ENCODE measurements at regions not wholly inside any gene's neighbourhood (a gene's known extent, or its start where the extent isn't known, plus 50 kb on each side); places are given as distances from the start of the nearest gene placed in this dataset.

DNA sequence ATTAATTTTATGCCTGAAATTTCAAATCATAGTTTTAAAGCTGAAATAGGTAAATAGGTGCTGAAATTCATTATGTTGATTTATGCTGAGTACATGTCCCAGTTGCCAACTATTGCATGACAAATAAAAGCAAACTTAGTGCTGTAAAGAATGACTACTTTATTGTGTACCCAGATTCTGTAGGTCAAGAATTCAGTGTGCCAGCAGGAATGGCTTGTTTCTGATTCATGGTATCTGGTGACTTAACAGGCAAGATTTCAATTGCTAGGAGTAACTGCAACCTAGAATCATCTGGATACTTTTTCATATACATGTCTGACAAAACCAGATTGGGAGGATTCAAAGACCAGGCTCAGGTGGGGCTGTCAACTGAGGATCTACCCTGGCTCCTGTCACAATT is 678.4 kb upstream of the ADAMTS5 start:
- DNase-seq (ENCODE audit: low spot score) (no peak), ATAC-seq (no peak)
- Mint-ChIP-seq H3K4me3 (no peak overlapping the region), H3K9me3 (peaks cover 24% of the 10 kb centered on the region), H3K27ac (no peak overlapping the region), H3K36me3 (no peaks in the 10 kb centered on the region), H3K27me3 (ENCODE audit: low read depth) (no peaks in the 10 kb centered on the region), H3K4me1 (no peaks in the 10 kb centered on the region; the same call in 1 of the 2 replicates)
- no peak for TF ChIP-seq SMAD3 (CRISPR knock-in tag; IDR thresholded peaks at IDR 0.05; ENCODE audit: borderline replicate concordance)
- TF ChIP-seq, protein P1, sequence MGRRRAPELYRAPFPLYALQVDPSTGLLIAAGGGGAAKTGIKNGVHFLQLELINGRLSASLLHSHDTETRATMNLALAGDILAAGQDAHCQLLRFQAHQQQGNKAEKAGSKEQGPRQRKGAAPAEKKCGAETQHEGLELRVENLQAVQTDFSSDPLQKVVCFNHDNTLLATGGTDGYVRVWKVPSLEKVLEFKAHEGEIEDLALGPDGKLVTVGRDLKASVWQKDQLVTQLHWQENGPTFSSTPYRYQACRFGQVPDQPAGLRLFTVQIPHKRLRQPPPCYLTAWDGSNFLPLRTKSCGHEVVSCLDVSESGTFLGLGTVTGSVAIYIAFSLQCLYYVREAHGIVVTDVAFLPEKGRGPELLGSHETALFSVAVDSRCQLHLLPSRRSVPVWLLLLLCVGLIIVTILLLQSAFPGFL (CRISPR knock-in tag; IDR thresholded peaks at IDR 0.05; ENCODE audit: borderline replicate concordance): no peak
- TF ChIP-seq GRHL2 (CRISPR knock-in tag; IDR thresholded peaks at IDR 0.05; ENCODE audit: insufficient replicate concordance, severe bottlenecking): no peak
- no peak for TF ChIP-seq IRF2 (CRISPR knock-in tag; IDR thresholded peaks at IDR 0.05; ENCODE audit: borderline replicate concordance, low read depth)
- no peak for TF ChIP-seq SOX15 (CRISPR knock-in tag; IDR thresholded peaks at IDR 0.05)
- ChIA-PET CTCF (no interaction called here), POLR2A (no interaction called here)

DNA sequence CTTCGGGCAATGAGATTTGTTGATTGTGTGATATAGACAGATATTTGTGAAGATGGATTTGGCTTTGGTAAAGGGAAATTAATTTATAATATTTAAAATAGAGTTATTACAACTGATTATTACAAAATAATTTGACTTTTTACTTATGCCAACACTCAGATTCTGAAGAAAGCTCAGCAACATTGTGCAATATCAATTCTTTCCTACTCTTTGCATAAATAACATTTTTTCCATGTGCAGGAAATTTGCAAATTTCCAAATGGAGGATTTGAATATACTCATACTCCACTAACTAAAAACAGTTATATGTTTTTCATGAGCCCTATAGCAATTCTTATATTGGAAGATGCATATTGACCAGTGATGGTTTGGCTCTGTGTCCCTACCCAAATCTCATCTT is 676.4 kb upstream of the ADAMTS5 start:
- ChIA-PET CTCF (no interaction called here), POLR2A (no interaction called here)
- no peak overlapping the region for H3K4me3 Mint-ChIP-seq
- DNase-seq (ENCODE audit: low spot score) (no peak), ATAC-seq (no peak)
- no peaks in the 10 kb centered on the region; the same call in 1 of the 2 replicates for H3K4me1 Mint-ChIP-seq
- H3K36me3 Mint-ChIP-seq: no peaks in the 10 kb centered on the region
- H3K27ac Mint-ChIP-seq: no peak overlapping the region
- H3K9me3 Mint-ChIP-seq: peaks cover 15% of the 10 kb centered on the region
- no peaks in the 10 kb centered on the region for H3K27me3 Mint-ChIP-seq (ENCODE audit: low read depth)
- TF ChIP-seq, protein P2, sequence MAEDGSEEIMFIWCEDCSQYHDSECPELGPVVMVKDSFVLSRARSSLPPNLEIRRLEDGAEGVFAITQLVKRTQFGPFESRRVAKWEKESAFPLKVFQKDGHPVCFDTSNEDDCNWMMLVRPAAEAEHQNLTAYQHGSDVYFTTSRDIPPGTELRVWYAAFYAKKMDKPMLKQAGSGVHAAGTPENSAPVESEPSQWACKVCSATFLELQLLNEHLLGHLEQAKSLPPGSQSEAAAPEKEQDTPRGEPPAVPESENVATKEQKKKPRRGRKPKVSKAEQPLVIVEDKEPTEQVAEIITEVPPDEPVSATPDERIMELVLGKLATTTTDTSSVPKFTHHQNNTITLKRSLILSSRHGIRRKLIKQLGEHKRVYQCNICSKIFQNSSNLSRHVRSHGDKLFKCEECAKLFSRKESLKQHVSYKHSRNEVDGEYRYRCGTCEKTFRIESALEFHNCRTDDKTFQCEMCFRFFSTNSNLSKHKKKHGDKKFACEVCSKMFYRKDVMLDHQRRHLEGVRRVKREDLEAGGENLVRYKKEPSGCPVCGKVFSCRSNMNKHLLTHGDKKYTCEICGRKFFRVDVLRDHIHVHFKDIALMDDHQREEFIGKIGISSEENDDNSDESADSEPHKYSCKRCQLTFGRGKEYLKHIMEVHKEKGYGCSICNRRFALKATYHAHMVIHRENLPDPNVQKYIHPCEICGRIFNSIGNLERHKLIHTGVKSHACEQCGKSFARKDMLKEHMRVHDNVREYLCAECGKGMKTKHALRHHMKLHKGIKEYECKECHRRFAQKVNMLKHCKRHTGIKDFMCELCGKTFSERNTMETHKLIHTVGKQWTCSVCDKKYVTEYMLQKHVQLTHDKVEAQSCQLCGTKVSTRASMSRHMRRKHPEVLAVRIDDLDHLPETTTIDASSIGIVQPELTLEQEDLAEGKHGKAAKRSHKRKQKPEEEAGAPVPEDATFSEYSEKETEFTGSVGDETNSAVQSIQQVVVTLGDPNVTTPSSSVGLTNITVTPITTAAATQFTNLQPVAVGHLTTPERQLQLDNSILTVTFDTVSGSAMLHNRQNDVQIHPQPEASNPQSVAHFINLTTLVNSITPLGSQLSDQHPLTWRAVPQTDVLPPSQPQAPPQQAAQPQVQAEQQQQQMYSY (CRISPR knock-in tag; IDR thresholded peaks at IDR 0.05): no peak
- TF ChIP-seq NR1H2 (CRISPR knock-in tag; IDR thresholded peaks at IDR 0.05) (no peak), GABPB1 (CRISPR knock-in tag; IDR thresholded peaks at IDR 0.05) (no peak), RELA (CRISPR knock-in tag; IDR thresholded peaks at IDR 0.05; ENCODE audit: borderline replicate concordance) (no peak), SP1 (CRISPR knock-in tag; conservative IDR thresholded peaks at IDR 0.05) (no peak), NR2C2 (CRISPR knock-in tag; IDR thresholded peaks at IDR 0.05) (no peak), ZNF121 (CRISPR knock-in tag; IDR thresholded peaks at IDR 0.05) (no peak), CREM (CRISPR knock-in tag; IDR thresholded peaks at IDR 0.05) (no peak)
- TF ChIP-seq, protein P3, sequence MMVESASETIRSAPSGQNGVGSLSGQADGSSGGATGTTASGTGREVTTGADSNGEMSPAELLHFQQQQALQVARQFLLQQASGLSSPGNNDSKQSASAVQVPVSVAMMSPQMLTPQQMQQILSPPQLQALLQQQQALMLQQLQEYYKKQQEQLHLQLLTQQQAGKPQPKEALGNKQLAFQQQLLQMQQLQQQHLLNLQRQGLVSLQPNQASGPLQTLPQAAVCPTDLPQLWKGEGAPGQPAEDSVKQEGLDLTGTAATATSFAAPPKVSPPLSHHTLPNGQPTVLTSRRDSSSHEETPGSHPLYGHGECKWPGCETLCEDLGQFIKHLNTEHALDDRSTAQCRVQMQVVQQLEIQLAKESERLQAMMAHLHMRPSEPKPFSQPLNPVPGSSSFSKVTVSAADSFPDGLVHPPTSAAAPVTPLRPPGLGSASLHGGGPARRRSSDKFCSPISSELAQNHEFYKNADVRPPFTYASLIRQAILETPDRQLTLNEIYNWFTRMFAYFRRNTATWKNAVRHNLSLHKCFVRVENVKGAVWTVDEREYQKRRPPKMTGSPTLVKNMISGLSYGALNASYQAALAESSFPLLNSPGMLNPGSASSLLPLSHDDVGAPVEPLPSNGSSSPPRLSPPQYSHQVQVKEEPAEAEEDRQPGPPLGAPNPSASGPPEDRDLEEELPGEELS (CRISPR knock-in tag; IDR thresholded peaks at IDR 0.05): no peak
- TF ChIP-seq, protein P4, sequence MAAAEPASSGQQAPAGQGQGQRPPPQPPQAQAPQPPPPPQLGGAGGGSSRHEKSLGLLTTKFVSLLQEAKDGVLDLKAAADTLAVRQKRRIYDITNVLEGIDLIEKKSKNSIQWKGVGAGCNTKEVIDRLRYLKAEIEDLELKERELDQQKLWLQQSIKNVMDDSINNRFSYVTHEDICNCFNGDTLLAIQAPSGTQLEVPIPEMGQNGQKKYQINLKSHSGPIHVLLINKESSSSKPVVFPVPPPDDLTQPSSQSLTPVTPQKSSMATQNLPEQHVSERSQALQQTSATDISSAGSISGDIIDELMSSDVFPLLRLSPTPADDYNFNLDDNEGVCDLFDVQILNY (CRISPR knock-in tag; IDR thresholded peaks at IDR 0.05): no peak
- TF ChIP-seq, protein P5, sequence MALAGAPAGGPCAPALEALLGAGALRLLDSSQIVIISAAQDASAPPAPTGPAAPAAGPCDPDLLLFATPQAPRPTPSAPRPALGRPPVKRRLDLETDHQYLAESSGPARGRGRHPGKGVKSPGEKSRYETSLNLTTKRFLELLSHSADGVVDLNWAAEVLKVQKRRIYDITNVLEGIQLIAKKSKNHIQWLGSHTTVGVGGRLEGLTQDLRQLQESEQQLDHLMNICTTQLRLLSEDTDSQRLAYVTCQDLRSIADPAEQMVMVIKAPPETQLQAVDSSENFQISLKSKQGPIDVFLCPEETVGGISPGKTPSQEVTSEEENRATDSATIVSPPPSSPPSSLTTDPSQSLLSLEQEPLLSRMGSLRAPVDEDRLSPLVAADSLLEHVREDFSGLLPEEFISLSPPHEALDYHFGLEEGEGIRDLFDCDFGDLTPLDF (CRISPR knock-in tag; IDR thresholded peaks at IDR 0.05): no peak
- TF ChIP-seq, protein P6, sequence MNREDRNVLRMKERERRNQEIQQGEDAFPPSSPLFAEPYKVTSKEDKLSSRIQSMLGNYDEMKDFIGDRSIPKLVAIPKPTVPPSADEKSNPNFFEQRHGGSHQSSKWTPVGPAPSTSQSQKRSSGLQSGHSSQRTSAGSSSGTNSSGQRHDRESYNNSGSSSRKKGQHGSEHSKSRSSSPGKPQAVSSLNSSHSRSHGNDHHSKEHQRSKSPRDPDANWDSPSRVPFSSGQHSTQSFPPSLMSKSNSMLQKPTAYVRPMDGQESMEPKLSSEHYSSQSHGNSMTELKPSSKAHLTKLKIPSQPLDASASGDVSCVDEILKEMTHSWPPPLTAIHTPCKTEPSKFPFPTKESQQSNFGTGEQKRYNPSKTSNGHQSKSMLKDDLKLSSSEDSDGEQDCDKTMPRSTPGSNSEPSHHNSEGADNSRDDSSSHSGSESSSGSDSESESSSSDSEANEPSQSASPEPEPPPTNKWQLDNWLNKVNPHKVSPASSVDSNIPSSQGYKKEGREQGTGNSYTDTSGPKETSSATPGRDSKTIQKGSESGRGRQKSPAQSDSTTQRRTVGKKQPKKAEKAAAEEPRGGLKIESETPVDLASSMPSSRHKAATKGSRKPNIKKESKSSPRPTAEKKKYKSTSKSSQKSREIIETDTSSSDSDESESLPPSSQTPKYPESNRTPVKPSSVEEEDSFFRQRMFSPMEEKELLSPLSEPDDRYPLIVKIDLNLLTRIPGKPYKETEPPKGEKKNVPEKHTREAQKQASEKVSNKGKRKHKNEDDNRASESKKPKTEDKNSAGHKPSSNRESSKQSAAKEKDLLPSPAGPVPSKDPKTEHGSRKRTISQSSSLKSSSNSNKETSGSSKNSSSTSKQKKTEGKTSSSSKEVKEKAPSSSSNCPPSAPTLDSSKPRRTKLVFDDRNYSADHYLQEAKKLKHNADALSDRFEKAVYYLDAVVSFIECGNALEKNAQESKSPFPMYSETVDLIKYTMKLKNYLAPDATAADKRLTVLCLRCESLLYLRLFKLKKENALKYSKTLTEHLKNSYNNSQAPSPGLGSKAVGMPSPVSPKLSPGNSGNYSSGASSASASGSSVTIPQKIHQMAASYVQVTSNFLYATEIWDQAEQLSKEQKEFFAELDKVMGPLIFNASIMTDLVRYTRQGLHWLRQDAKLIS (CRISPR knock-in tag; IDR thresholded peaks at IDR 0.05; ENCODE audit: borderline replicate concordance): no peak
- TF ChIP-seq, protein P7, sequence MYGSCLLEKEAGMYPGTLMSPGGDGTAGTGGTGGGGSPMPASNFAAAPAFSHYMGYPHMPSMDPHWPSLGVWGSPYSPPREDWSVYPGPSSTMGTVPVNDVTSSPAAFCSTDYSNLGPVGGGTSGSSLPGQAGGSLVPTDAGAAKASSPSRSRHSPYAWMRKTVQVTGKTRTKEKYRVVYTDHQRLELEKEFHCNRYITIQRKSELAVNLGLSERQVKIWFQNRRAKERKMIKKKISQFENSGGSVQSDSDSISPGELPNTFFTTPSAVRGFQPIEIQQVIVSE (CRISPR knock-in tag; IDR thresholded peaks at IDR 0.05; ENCODE audit: borderline replicate concordance): no peak
